ENCODE measurements at regions not wholly inside any gene's neighbourhood (a gene's known extent, or its start where the extent isn't known, plus 50 kb on each side); places are given as distances from the start of the nearest gene placed in this dataset.

- TF ChIP-seq, protein P1, sequence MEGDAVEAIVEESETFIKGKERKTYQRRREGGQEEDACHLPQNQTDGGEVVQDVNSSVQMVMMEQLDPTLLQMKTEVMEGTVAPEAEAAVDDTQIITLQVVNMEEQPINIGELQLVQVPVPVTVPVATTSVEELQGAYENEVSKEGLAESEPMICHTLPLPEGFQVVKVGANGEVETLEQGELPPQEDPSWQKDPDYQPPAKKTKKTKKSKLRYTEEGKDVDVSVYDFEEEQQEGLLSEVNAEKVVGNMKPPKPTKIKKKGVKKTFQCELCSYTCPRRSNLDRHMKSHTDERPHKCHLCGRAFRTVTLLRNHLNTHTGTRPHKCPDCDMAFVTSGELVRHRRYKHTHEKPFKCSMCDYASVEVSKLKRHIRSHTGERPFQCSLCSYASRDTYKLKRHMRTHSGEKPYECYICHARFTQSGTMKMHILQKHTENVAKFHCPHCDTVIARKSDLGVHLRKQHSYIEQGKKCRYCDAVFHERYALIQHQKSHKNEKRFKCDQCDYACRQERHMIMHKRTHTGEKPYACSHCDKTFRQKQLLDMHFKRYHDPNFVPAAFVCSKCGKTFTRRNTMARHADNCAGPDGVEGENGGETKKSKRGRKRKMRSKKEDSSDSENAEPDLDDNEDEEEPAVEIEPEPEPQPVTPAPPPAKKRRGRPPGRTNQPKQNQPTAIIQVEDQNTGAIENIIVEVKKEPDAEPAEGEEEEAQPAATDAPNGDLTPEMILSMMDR (conservative IDR thresholded peaks at IDR 0.05; ENCODE audit: low read length): no peak
- DNase-seq (ENCODE audit: low read depth): no peak
- H3K4me3 ChIP-seq (ENCODE audit: low read length): no peak overlapping the region
These were observed 1293.6 kb upstream of the TENM3 start for GRCh38 chr4:180949424-180950213.

- TF ChIP-seq, protein P1 (conservative IDR thresholded peaks at IDR 0.05; ENCODE audit: low read length): no peak
These were observed 1292.8 kb upstream of the TENM3 start for GRCh38 chr4:180950377-180950776.

GRCh38 chr4:180951312-180951711 is 1291.9 kb upstream of the TENM3 start:
- H3K4me3 ChIP-seq (ENCODE audit: low read length): no peak overlapping the region
- no peak for DNase-seq (ENCODE audit: low read depth)
- TF ChIP-seq, protein P1 (conservative IDR thresholded peaks at IDR 0.05; ENCODE audit: low read length): no peak

More at GRCh38 chr4:180950377-180950776, 1292.8 kb upstream of the TENM3 start:
- no peak for DNase-seq (ENCODE audit: low read depth)
- H3K4me3 ChIP-seq (ENCODE audit: low read length): no peak overlapping the region

DNA sequence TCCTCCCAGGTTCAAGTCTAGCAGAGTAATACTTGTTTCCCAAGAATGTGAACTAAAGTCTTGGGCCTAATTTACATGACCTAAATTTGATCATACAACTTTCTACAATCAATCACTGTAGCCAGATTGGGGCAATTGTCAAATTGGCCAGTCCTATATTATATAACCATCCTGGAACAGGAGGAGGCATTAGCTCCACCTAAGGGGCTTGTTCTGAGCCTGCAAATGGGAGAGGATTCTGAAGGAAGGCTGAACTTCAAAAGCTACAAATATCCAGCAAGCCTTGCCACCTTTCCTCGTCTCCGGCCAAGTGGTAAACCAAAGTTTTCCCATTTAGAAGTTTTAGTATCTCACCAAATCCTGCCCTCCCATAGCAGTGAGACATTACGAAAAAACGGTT is 1289.6 kb upstream of the TENM3 start:
- H3K4me3 ChIP-seq (ENCODE audit: low read length): no peak overlapping the region
- TF ChIP-seq, protein P1 (conservative IDR thresholded peaks at IDR 0.05; ENCODE audit: low read length): peak; percentile 34
- no peak for DNase-seq (ENCODE audit: low read depth)

GRCh38 chr4:180960743-180961401 is 1282.3 kb upstream of the TENM3 start:
- TF ChIP-seq, protein P1 (conservative IDR thresholded peaks at IDR 0.05; ENCODE audit: low read length): peak; percentile 32
- no peak overlapping the region for H3K4me3 ChIP-seq (ENCODE audit: low read length)
- peak; percentile 6 for DNase-seq (ENCODE audit: low read depth)

- no peak for DNase-seq (ENCODE audit: low read depth)
- TF ChIP-seq, protein P1 (conservative IDR thresholded peaks at IDR 0.05; ENCODE audit: low read length): no peak
- no peak overlapping the region for H3K4me3 ChIP-seq (ENCODE audit: low read length)
These were observed 1280.9 kb upstream of the TENM3 start for GRCh38 chr4:180962268-180962667.

DNA sequence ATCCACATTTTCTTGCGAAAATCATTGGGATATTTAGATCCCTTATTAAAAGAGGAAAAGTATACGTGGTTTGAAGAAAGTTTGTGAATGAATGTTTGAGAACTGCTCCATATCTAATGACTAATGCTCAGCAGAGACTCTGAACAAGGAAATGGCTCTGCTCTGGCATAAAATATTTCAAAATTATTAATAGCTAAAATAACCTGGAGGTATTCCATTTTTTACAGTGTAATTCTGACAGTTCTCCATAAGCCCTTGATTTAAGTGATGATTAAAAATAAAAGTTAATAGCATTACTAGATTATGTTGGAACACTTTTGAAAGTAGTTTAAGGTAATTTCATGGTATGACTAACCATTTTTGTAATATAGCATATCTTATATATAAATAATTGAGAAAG is 1276.9 kb upstream of the TENM3 start:
- no peak for DNase-seq (ENCODE audit: low read depth)
- no peak overlapping the region for H3K4me3 ChIP-seq (ENCODE audit: low read length)
- TF ChIP-seq, protein P1 (conservative IDR thresholded peaks at IDR 0.05; ENCODE audit: low read length): no peak
